SH-SY5Y (cell line): ENCODE measurements at regions not wholly inside any gene's neighbourhood (a gene's known extent, or its start where the extent isn't known, plus 50 kb on each side); places are given as distances from the start of the nearest gene placed in this dataset.

Experiments
- GATA2 ChIP-seq: IDR thresholded peaks from 2 replicates; pipeline ENCODE4 v1.6.1; 2011; ENCODE audit warnings: mild to moderate bottlenecking, low read depth, low read length
- GATA3 ChIP-seq: IDR thresholded peaks from 2 replicates; pipeline ENCODE4 v1.6.1; 2011; ENCODE audit warnings: low read depth, mild to moderate bottlenecking, low read length, moderate library complexity

GRCh38 chr16:85374571-85374872 is 238.6 kb upstream of the GSE1 start:
- TF ChIP-seq GATA2, result no peak
- no peak for TF ChIP-seq GATA3
